ENCODE measurements at regions not wholly inside any gene's neighbourhood (a gene's known extent, or its start where the extent isn't known, plus 50 kb on each side); places are given as distances from the start of the nearest gene placed in this dataset.

DNA sequence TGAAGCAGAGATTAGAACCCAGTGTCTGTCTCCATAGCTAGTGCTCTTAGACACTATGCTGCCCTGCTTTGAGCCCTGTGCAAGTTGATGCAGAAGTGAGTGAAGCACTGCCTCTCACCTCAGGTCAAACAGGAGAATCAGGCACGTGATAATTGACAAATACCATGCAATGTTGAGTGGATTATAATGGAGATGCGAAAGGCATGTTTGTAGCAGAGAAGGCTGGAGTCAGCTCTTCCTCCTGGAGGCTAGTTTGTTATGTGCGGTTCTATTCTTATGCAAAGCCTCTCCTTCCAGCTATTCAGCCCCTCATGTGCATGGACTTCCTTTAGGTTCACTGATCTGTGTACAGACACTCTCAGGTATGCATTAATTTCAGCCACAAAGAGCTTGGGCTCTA lies 108.5 kb downstream of the MANEA start:
- TF ChIP-seq, protein P1, sequence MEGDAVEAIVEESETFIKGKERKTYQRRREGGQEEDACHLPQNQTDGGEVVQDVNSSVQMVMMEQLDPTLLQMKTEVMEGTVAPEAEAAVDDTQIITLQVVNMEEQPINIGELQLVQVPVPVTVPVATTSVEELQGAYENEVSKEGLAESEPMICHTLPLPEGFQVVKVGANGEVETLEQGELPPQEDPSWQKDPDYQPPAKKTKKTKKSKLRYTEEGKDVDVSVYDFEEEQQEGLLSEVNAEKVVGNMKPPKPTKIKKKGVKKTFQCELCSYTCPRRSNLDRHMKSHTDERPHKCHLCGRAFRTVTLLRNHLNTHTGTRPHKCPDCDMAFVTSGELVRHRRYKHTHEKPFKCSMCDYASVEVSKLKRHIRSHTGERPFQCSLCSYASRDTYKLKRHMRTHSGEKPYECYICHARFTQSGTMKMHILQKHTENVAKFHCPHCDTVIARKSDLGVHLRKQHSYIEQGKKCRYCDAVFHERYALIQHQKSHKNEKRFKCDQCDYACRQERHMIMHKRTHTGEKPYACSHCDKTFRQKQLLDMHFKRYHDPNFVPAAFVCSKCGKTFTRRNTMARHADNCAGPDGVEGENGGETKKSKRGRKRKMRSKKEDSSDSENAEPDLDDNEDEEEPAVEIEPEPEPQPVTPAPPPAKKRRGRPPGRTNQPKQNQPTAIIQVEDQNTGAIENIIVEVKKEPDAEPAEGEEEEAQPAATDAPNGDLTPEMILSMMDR (IDR thresholded peaks at IDR 0.05; ENCODE audit: borderline replicate concordance, control extremely low read depth, extremely low read depth, insufficient read depth, missing control alignments), result no peak
- in situ Hi-C loops (cut with MboI; ENCODE audit: low sequenced_read_pairs, unreplicated experiment), result no loop called here
- no peak for DNase-seq (ENCODE audit: low spot score)

DNA sequence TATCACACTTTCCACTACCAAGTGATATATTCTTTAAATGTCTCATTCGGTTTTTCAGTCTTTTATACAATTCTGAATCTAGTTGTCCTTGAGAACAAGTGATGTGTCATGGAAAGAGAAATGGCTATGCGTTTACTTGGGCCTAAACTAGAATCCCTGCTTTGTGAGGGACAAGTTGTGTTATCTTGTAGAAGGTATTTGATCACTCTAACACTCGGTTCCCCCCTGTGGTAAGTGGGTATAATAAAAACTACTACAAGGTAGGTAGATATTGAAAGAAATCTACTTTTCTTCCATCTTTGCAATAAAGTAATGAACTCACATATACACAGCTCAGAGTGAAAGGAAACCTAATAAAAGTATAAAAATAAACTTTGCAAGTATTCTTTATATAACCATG lies 108.9 kb downstream of the MANEA start:
- in situ Hi-C loops (cut with MboI; ENCODE audit: low sequenced_read_pairs, unreplicated experiment), result no loop called here
- DNase-seq (ENCODE audit: low spot score), result no peak
- TF ChIP-seq, protein P1 (IDR thresholded peaks at IDR 0.05; ENCODE audit: borderline replicate concordance, control extremely low read depth, extremely low read depth, insufficient read depth, missing control alignments), result no peak

DNA sequence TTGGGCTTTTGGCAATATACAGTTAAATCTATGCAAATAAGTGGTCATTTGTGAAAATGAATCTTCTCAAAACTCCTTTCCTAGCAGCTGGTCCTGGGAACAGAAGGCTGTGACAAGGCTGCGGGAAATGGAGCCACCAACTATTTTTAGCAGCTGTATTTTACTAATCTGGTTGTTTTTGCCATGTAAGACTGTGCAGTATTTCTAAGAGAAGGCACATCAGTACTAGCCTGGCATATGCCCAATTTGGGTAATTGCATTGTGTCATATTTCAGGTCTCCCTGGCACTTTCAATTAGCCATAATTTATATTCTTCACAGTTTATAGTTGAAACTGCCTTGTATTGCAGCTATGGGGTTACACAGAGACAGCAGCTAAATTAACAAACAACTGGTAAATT lies 109.6 kb downstream of the MANEA start:
- in situ Hi-C loops (cut with MboI; ENCODE audit: low sequenced_read_pairs, unreplicated experiment), result no loop called here
- TF ChIP-seq, protein P1 (IDR thresholded peaks at IDR 0.05; ENCODE audit: borderline replicate concordance, control extremely low read depth, extremely low read depth, insufficient read depth, missing control alignments), result no peak
- no peak for DNase-seq (ENCODE audit: low spot score)

DNA sequence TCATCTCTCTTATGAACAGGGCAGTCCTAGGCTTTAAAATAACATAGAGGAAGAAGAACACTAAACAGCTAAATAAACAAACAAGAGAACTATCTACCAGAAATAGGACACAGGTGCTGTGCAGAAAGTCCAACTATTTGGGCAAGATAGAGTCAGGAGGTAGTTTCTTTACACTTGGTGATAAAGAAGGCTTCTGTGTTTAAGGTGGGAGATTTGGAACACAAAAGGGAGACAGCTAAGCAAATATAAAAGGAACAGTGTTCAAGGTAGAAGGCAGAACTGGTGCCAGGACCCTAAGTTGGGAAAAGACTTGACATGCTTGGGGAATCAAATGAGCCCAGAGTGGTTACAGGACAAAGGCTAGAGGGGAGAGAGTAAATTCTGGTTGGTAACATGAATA lies 110.5 kb downstream of the MANEA start:
- no peak for DNase-seq (ENCODE audit: low spot score)
- TF ChIP-seq, protein P1 (IDR thresholded peaks at IDR 0.05; ENCODE audit: borderline replicate concordance, control extremely low read depth, extremely low read depth, insufficient read depth, missing control alignments), result no peak
- in situ Hi-C loops (cut with MboI; ENCODE audit: low sequenced_read_pairs, unreplicated experiment), result no loop called here

DNA sequence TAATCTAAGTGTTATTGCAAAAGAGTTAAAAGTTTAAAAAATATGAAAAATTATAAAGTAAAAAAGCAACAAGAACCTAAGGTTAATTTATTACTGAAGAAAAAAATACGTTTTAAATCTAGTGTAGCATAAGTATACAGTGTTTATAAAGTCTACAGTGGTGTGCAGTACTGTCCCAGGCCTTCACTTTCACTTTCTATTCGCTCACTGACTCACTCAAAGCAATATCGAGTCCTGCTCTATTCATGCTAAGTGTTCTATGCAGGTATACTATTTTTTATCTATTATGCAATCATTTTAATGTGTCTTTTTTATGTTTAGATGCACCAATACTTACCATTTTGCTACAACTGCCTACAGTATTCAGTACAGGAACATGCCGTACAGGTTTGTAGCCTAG lies 113.0 kb downstream of the MANEA start:
- TF ChIP-seq, protein P1 (IDR thresholded peaks at IDR 0.05; ENCODE audit: borderline replicate concordance, control extremely low read depth, extremely low read depth, insufficient read depth, missing control alignments), result no peak
- DNase-seq (ENCODE audit: low spot score), result no peak
- in situ Hi-C loops (cut with MboI; ENCODE audit: low sequenced_read_pairs, unreplicated experiment), result no loop called here

DNA sequence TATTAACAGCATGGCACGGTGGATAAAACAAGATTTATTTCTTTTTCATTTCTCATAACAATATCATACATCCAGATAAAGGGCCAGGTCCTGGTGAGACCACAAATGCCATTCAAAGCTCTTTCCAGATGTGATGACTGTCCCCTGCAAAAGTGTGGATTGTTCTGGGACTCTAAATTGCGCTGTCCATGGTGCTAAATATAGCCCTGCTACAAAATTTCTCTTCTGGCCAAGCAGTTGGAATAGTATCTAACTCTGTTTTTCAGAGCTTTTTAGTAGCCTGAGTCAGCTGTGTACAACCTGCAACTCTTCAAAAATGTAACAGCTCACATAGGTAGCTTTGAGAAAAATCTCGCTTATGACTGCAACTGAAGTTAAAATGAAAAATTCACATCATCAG lies 115.8 kb downstream of the MANEA start:
- TF ChIP-seq, protein P1 (IDR thresholded peaks at IDR 0.05; ENCODE audit: borderline replicate concordance, control extremely low read depth, extremely low read depth, insufficient read depth, missing control alignments), result no peak
- in situ Hi-C loops (cut with MboI; ENCODE audit: low sequenced_read_pairs, unreplicated experiment), result no loop called here
- no peak for DNase-seq (ENCODE audit: low spot score)

DNA sequence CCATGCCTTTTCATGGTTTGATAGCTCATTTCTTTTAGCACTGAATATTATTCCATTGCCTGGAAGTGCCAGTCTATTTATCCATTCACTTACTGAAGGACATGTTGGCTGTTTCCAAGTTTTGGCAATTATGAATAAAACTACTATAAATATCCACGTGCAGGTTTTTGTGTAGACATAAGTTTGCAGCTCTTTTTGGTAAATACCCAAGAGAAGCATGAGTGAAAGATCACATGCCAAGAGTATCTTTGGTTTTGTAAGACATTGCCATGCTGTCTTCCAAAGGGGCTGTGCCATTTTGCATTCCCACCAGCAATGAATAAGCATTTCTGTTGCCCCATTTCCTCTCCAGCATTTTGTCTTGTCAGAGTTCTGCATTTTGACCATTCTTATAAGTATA lies 120.9 kb downstream of the MANEA start:
- in situ Hi-C loops (cut with MboI; ENCODE audit: low sequenced_read_pairs, unreplicated experiment), result no loop called here
- TF ChIP-seq, protein P1 (IDR thresholded peaks at IDR 0.05; ENCODE audit: borderline replicate concordance, control extremely low read depth, extremely low read depth, insufficient read depth, missing control alignments), result no peak
- DNase-seq (ENCODE audit: low spot score), result no peak
